GM19455 (cell line): ENCODE measurements at regions not wholly inside any gene's neighbourhood (a gene's known extent, or its start where the extent isn't known, plus 50 kb on each side); places are given as distances from the start of the nearest gene placed in this dataset.

Experiments
- ATAC-seq: cut with Tn5 transposase; IDR thresholded peaks from one replicate; pipeline ENCODE4 v1.9.1; 2021; ENCODE audit not compliant: unreplicated experiment

- no peak for ATAC-seq
Measured at GRCh38 chr1:208510192-208510952, 266.2 kb upstream of the PLXNA2 start.

GRCh38 chr1:208511242-208511860 is 267.2 kb upstream of the PLXNA2 start:
- no peak for ATAC-seq

- no peak for ATAC-seq
Measured at GRCh38 chr1:208513799-208514198, 269.6 kb upstream of the PLXNA2 start.

- no peak for ATAC-seq
Measured at GRCh38 chr1:208515129-208515528, 270.9 kb upstream of the PLXNA2 start.

GRCh38 chr1:208516780-208517179 is 272.6 kb upstream of the PLXNA2 start:
- ATAC-seq = no peak

GRCh38 chr1:208520438-208521099 is 276.4 kb upstream of the PLXNA2 start:
- no peak for ATAC-seq

- no peak for ATAC-seq
Measured at GRCh38 chr1:208521534-208521933, 277.4 kb upstream of the PLXNA2 start.

GRCh38 chr1:208523007-208523406 is 278.8 kb upstream of the PLXNA2 start:
- no peak for ATAC-seq

GRCh38 chr1:208524376-208524775 is 280.2 kb upstream of the PLXNA2 start:
- no peak for ATAC-seq

GRCh38 chr1:208524925-208525324 is 280.7 kb upstream of the PLXNA2 start:
- no peak for ATAC-seq

- ATAC-seq = no peak
Measured at GRCh38 chr1:208525417-208525816, 281.2 kb upstream of the PLXNA2 start.

- no peak for ATAC-seq
Measured at GRCh38 chr1:208526613-208527125, 282.5 kb upstream of the PLXNA2 start.

GRCh38 chr1:208527156-208527555 is 283.0 kb upstream of the PLXNA2 start:
- ATAC-seq = no peak

- ATAC-seq = no peak
Measured at GRCh38 chr1:208528578-208529240, 284.5 kb upstream of the PLXNA2 start.

- no peak for ATAC-seq
Measured at GRCh38 chr1:208531003-208531750, 287.0 kb upstream of the PLXNA2 start.

- ATAC-seq = no peak
Measured at GRCh38 chr1:208533746-208534598, 289.8 kb upstream of the PLXNA2 start.

- no peak for ATAC-seq
Measured at GRCh38 chr1:208534599-208534897, 290.4 kb upstream of the PLXNA2 start.

GRCh38 chr1:208534979-208535378 is 290.8 kb upstream of the PLXNA2 start:
- no peak for ATAC-seq

GRCh38 chr1:208535511-208535910 is 291.3 kb upstream of the PLXNA2 start:
- ATAC-seq = no peak

GRCh38 chr1:208536212-208536611 is 292.0 kb upstream of the PLXNA2 start:
- no peak for ATAC-seq
